ENCODE measurements at regions not wholly inside any gene's neighbourhood (a gene's known extent, or its start where the extent isn't known, plus 50 kb on each side); places are given as distances from the start of the nearest gene placed in this dataset.

DNA sequence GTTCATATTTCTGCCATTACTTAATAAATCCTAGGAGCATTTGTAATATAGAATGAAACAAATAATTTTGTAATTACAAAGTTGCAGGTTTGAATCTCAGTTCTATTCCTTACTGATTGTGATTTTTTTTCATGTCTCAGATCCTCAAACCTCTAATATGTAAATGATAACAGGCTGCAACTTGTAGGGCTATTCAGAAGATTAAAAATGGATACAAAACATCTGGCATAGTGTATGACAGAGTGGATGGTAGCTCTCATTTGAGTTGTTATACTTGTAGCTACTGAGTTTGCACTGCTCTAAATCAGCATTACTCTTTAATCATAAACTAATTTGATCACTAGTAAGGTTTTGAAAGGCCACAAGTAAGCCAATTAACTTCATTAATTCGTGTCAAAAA, 406.3 kb upstream of the MGAT4C start:
- DNase-seq, result no peak
- H3K36me3 ChIP-seq (replicated peaks in 1 of 2), result no peaks in the 10 kb centered on the region
- 38 to 57% (median 48%) methylated on average over 1 of the region's 1 CpG for WGBS, 4 donors
- intact Hi-C loops (cut with DNase I), result no loop called here
- no peak overlapping the region for H3K4me3 ChIP-seq
- H3K27me3 ChIP-seq, result no peaks in the 10 kb centered on the region
- no peak overlapping the region for H3K27ac ChIP-seq
- no peaks in the 10 kb centered on the region for H3K9me3 ChIP-seq (replicated peaks in 1 of 3)
- H3K4me1 ChIP-seq (replicated peaks in 1 of 2), result no peaks in the 10 kb centered on the region
- TF ChIP-seq, protein P1, sequence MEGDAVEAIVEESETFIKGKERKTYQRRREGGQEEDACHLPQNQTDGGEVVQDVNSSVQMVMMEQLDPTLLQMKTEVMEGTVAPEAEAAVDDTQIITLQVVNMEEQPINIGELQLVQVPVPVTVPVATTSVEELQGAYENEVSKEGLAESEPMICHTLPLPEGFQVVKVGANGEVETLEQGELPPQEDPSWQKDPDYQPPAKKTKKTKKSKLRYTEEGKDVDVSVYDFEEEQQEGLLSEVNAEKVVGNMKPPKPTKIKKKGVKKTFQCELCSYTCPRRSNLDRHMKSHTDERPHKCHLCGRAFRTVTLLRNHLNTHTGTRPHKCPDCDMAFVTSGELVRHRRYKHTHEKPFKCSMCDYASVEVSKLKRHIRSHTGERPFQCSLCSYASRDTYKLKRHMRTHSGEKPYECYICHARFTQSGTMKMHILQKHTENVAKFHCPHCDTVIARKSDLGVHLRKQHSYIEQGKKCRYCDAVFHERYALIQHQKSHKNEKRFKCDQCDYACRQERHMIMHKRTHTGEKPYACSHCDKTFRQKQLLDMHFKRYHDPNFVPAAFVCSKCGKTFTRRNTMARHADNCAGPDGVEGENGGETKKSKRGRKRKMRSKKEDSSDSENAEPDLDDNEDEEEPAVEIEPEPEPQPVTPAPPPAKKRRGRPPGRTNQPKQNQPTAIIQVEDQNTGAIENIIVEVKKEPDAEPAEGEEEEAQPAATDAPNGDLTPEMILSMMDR (IDR thresholded peaks at IDR 0.05), result no peak
- no peak for TF ChIP-seq POLR2A (IDR thresholded peaks at IDR 0.05)

DNA sequence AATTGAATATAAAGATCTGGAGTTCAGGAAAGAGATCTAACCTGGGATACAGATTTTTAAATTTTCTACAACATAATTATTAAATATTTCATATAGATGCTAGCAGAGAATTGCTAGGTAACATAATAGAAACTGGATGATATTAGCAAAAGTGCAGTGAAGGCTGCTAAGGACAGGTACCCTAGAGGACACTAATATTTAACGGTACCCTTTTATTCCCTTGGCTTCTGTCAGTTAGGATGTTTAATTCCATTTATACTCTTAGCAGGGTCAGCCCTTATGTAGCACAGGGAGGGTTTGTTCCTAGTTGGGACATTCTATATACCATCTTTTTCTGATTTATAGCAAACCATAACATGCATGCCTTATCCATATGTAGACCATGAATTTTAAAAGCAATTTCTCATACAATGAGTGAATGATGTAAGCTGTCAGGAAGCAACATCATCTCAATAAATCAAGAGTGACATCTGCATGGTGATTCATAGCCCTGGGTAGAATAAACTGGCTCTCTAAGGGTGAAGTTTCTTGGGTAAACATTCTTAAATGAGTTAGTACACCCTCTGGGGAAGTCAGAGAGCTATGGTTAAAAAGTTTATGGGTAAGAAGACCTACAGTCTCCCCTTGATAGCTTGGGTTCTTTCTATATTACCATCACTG, 404.4 kb upstream of the MGAT4C start:
- TF ChIP-seq, protein P1 (IDR thresholded peaks at IDR 0.05), result no peak
- no peak for TF ChIP-seq POLR2A (IDR thresholded peaks at IDR 0.05)
- 40 to 57% (median 46%) methylated on average over 1 of the region's 1 CpG for WGBS, 4 donors
- Histone ChIP-seq H3K9me3 (replicated peaks in 1 of 3) (no peaks in the 10 kb centered on the region), H3K27me3 (no peaks in the 10 kb centered on the region), H3K4me1 (replicated peaks in 1 of 2) (no peaks in the 10 kb centered on the region), H3K36me3 (replicated peaks in 1 of 2) (no peaks in the 10 kb centered on the region), H3K4me3 (no peak overlapping the region), H3K27ac (no peak overlapping the region)
- no peak for DNase-seq
- intact Hi-C loops (cut with DNase I), result no loop called here

DNA sequence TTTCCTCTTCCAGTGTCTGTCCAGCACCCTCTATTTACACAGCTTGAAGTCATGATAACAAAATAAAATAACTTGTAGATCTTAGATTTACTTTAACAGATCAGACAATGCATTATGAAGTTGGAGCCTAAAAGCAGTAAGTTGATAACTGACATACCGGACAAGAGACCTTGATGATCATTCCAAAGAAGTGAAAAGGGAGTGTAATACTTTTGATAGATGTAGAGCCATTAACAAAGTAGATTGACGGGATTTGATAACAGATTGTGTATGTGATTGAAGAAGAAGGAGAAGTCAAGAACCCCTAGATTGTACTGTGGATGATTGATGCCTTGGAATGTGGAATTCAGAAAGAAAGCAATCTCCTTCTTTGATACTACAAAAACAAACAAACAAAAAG, 403.8 kb upstream of the MGAT4C start:
- intact Hi-C loops (cut with DNase I), result no loop called here
- no peaks in the 10 kb centered on the region for H3K9me3 ChIP-seq (replicated peaks in 1 of 3)
- TF ChIP-seq, protein P1 (IDR thresholded peaks at IDR 0.05), result no peak
- no peak for TF ChIP-seq POLR2A (IDR thresholded peaks at IDR 0.05)
- no peaks in the 10 kb centered on the region for H3K27me3 ChIP-seq
- WGBS, 4 donors, result 47 to 53% (median 51%) methylated on average over 2 of the region's 2 CpGs
- H3K36me3 ChIP-seq (replicated peaks in 1 of 2), result no peaks in the 10 kb centered on the region
- H3K27ac ChIP-seq, result no peak overlapping the region
- DNase-seq, result no peak
- H3K4me1 ChIP-seq (replicated peaks in 1 of 2), result no peaks in the 10 kb centered on the region
- H3K4me3 ChIP-seq, result no peak overlapping the region

DNA sequence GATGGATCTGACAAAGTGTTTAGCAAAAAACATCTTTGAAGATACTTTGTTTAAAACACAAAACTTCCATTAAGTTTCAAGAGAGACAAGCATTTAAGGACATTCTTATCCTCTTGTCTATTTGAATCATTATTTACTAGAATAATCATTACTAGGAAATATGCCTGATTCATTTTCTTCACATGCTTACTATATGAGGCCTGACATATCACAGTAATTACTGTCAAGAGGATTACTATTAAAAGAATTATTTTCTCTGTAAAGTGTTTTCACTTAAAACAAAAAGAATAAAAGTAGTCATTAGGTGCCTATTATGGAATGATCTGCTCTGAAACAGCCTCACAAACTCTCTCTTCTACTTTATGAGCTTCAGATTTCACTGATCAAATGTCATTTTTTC, 402.1 kb upstream of the MGAT4C start:
- no peaks in the 10 kb centered on the region for H3K36me3 ChIP-seq (replicated peaks in 1 of 2)
- intact Hi-C loops (cut with DNase I), result no loop called here

More for the DNA sequence above, 402.1 kb upstream of the MGAT4C start:
- TF ChIP-seq, protein P1 (IDR thresholded peaks at IDR 0.05), result no peak
- no peak for TF ChIP-seq POLR2A (IDR thresholded peaks at IDR 0.05)
- Histone ChIP-seq H3K9me3 (replicated peaks in 1 of 3) (no peaks in the 10 kb centered on the region), H3K4me1 (replicated peaks in 1 of 2) (no peaks in the 10 kb centered on the region), H3K27me3 (no peaks in the 10 kb centered on the region), H3K4me3 (no peak overlapping the region), H3K27ac (no peak overlapping the region)
- no peak for DNase-seq
